C1 segment of cervical spinal cord (tissue), 14 donors: ENCODE measurements at regions not wholly inside any gene's neighbourhood (a gene's known extent, or its start where the extent isn't known, plus 50 kb on each side); places are given as distances from the start of the nearest gene placed in this dataset.

Experiments used
- DNase-seq, 14 donors: peaks; one replicate each; lab custom pipeline; 2025; lab: John Stamatoyannopoulos, UW

DNA sequence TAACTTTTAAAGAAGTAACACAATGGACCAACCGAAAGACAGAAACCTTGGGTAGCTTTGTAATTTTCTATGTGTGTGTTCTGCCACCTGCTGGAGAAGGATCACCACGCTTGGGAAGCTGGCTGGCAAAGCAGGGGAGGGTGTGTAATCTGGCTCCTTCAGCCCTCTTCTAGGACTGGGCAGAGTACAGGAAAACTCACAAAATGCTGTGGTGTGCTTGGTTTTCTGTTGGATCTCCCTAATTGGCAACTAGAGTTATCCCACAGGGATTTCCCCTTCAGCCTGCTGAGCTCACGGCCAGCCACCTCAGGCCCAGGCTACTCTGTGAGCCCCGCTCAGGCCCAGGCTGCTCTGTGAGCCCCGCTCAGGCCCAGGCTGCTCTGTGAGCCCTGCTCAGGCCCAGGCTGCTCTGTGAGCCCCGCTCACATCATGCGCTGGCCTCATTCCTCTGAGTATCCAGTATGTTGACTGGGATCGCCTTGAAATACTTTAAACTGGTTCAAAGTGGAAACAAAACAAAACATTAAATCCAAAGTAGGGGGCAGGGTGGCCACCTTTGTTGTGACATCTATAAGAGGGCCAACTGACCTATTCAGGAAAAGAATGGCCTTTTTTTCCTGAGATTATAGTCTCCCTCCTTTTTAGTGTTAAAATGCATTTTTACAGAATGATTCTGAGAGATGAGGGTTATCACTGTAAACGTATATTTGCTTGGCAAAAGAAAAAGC, 52.0 kb upstream of the RNU6-8 start:
- peak in 12 of 14 donors; percentile 25 to 72 (median 46) for DNase-seq

DNA sequence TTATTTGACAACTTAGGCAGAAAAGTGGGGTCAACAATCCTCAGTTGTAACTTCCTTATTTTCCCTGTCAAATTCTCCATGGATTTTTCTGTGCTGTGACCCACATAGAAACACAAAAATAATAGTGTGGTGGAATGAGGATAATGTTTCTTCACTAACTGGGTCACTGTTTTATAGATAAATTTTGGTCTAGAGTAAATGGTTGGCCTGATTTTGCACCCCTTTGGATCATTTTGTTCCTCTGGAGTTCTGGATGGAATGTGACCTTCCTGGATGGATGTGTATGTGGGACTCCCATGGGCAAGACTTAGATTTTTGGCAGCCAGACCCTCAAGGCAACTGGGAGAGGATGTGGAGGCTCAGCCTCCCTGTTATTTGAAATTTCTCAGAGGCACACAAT, 52.7 kb upstream of the RNU6-8 start:
- no peak for DNase-seq

GRCh38 chr14:32256576-32256975, 53.5 kb upstream of the RNU6-8 start:
- no peak for DNase-seq

DNA sequence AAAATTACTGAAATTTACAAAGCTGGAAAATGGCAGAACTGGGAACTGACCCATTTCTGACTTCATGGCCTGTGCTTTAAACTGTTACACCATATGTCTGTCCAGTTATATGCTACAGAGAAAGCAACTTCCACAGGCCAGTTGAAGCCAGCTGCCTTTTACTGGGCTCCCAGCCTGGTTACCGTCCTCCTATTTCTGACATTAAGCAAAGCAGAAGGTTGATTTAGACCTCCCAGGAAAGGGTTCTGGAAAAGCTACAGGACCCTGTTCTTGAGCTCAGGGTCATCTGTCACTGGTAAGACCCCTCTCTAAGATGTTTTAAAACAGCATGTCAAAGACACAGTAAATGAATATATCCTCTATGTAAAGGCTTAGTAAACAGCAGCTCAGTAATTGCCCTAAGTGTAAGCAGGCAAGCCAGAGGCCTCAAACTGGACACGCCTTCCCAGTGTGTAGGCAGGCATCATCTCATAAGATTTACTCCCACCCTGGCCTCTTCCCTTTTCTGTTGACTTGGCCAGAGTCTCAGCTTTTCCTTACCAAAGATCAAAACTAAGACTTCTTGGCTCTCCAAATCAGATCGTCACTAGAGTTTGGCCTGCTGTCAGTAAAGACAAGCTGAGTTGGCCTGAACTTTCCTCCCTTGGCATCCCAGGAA, 55.4 kb upstream of the RNU6-8 start:
- DNase-seq, result no peak

DNA sequence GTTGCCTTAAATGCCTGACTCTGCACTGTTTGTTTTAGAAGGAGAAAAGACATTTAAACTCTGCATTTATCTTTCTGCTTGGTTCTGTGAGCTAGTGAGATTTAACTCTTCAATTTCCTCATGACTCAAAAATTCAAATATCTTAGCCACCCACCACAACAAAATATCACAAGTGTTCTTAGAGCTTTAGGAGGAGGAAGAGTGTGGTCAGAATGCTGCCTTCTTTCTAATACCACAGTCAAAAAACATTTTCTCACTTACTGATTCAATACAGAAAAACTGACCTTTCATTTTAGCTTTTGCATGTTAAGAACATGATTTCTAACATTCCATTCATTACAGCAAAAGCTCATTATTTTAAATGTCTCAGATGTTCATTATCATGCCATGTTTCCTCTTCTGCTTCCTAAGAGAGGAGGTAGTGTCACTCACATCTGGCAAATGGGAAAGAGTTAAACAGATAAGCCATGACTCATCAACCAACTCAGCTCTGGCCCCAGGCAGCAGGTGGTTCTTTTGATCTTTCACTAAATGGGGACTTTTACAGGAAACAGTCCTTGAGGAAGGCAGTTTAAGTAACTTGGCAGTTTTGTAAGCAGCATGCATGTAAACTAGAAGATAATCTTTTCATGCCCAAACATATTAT, 56.4 kb upstream of the RNU6-8 start:
- DNase-seq, result no peak

- no peak for DNase-seq
Observed at GRCh38 chr14:32263939-32264567, 61.0 kb upstream of the RNU6-8 start.

GRCh38 chr14:32265584-32265983, 62.5 kb upstream of the RNU6-8 start:
- DNase-seq, result no peak

- DNase-seq, result no peak
Observed at GRCh38 chr14:32277998-32278397, 51.1 kb upstream of the AKAP6 start.
